ENCODE measurements at regions not wholly inside any gene's neighbourhood (a gene's known extent, or its start where the extent isn't known, plus 50 kb on each side); places are given as distances from the start of the nearest gene placed in this dataset.

GRCh38 chr2:215535741-215536140 is 99.9 kb upstream of the FN1 start:
- in situ Hi-C loops (cut with MboI) (no loop called here), intact Hi-C loops (cut with micrococcal nuclease; ENCODE audit: unreplicated experiment) (no loop called here)
- H3K4me1 ChIP-seq (ENCODE audit: control insufficient read depth, insufficient read depth, low read length) = no peaks in the 10 kb centered on the region
- ChIA-PET SMC1A (ENCODE audit: uncharacterized antibody, unreplicated experiment) (interaction anchor here (0.9 to 2.1 kb wide), 4 partner anchors 9 to 146 kb away, joined by 3 to 9 read pairs (median 3); no protein-coding TSS in a partner anchor), RAD21 (ENCODE audit: unreplicated experiment) (no interaction called here), POLR2A (interaction anchor here (1.2 kb wide), 1 partner anchor 44 kb away, joined by 3 read pairs; no protein-coding TSS in a partner anchor), CTCF (interaction anchor here (0.7 to 1.0 kb wide), 3 partner anchors 8 to 397 kb away, joined by 3 read pairs; no protein-coding TSS in a partner anchor)
- 6% methylated on average over 1 of the region's 1 CpG for WGBS (ENCODE audit: insufficient coverage, insufficient replicate concordance, low lambda C conversion rate, missing lambda C conversion rate)
- no peaks in the 10 kb centered on the region for H3K27me3 ChIP-seq (replicated peaks in 1 of 2; ENCODE audit: control insufficient read depth in 2 of 2, insufficient read depth in 2 of 2, low read length in 1 of 2)
- no peaks in the 10 kb centered on the region; the same call in 2 of the 3 replicates for H3K9me3 ChIP-seq (replicated peaks; ENCODE audit: control insufficient read depth, insufficient read depth, low read length)
- no peak overlapping the region for H3K4me3 ChIP-seq
- no peak overlapping the region for H2AFZ ChIP-seq (ENCODE audit: control insufficient read depth, low read depth, low read length)
- H3K4me2 ChIP-seq (ENCODE audit: control insufficient read depth, insufficient read depth) = no peak overlapping the region
- no peak overlapping the region for H3K9ac ChIP-seq (ENCODE audit: control insufficient read depth, insufficient read depth, low read length)
- no peak for DNase-seq (ENCODE audit: low read depth, low spot score)
- no peak for ATAC-seq
- no TSS peak for BruUV-seq (replicated peaks)
- no peaks in the 10 kb centered on the region for H4K20me1 ChIP-seq (ENCODE audit: control insufficient read depth, insufficient read depth)
- FAIRE-seq = no peak
- no peaks in the 10 kb centered on the region for H3K79me2 ChIP-seq (ENCODE audit: control insufficient read depth, insufficient read depth, low read length)
- H3K36me3 ChIP-seq (ENCODE audit: control insufficient read depth in 2 of 2, insufficient read depth in 2 of 2, low read length in 1 of 2) = no peaks in the 10 kb centered on the region
- no peak overlapping the region for H3K27ac ChIP-seq (ENCODE audit: control insufficient read depth, insufficient read depth)
- TF ChIP-seq CHD4 (IDR thresholded peaks at IDR 0.05) = no peak
- TF ChIP-seq SREBF2 (IDR thresholded peaks at IDR 0.05; ENCODE audit: low read length) = no peak
- no peak for TF ChIP-seq SMC3 (IDR thresholded peaks at IDR 0.05; ENCODE audit: borderline replicate concordance, low read length)
- no peak for TF ChIP-seq TCF3 (IDR thresholded peaks at IDR 0.05; ENCODE audit: borderline replicate concordance, insufficient read depth, low read depth, low read length)
- no peak for TF ChIP-seq ASH2L (IDR thresholded peaks at IDR 0.05; ENCODE audit: borderline replicate concordance, low read depth)
- no peak for TF ChIP-seq JUNB (IDR thresholded peaks at IDR 0.05)
- no peak for TF ChIP-seq NFYA (IDR thresholded peaks at IDR 0.05; ENCODE audit: borderline replicate concordance, low read depth, low read length)
- no peak for TF ChIP-seq PRDM15 (CRISPR knock-in tag; IDR thresholded peaks at IDR 0.05)
- TF ChIP-seq ZNF592 (IDR thresholded peaks at IDR 0.05) = no peak
- TF ChIP-seq RELA (IDR thresholded peaks at IDR 0.05; ENCODE audit: borderline replicate concordance, partially characterized antibody) = no peak
- TF ChIP-seq E2F8 (IDR thresholded peaks at IDR 0.05; ENCODE audit: low read depth, partially characterized antibody) = no peak
- TF ChIP-seq GABPA (IDR thresholded peaks at IDR 0.05; ENCODE audit: low read depth) = no peak
